ENCODE measurements at regions not wholly inside any gene's neighbourhood (a gene's known extent, or its start where the extent isn't known, plus 50 kb on each side); places are given as distances from the start of the nearest gene placed in this dataset.

- no peak for DNase-seq
Measured at GRCh38 chr13:80235166-80235966, 105.6 kb downstream of the SPRY2 start.

DNA sequence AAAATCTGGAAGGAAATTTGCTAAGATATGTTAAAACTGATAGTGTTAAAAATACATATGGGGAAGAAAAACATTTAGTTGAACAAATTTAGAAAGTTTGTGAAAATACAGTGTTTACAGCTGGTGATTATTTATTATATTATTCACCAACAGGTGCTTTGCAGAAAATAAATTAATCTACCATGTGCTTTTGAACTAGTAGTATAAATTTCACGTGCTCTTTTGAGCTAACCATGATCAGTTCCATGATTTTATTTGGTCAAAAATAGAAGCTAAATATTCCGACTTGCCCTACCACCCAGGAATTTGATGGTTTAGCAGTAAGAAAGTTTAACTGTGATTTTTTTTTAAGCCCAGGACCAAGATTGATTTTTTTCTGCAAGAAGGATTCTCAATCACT lies 113.3 kb downstream of the SPRY2 start:
- DNase-seq = no peak

DNA sequence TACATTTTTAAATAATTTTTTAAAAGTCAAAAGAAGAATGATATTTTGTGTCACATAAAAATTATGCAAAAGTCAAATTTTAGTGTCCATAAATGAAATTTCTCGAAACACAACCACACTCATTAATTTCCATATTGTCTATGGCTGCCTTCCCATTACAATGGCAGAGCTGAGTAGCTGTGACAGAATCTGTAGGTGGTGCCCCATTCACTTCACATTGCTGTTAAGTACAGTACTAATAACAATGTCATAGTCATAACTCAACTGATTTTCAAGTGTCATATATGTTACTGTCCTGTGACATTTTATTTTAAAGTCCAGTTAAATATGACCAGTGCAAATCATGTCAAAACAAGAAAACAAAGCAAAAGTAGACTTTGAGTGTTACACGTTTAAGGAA lies 114.3 kb downstream of the SPRY2 start:
- DNase-seq = no peak

DNA sequence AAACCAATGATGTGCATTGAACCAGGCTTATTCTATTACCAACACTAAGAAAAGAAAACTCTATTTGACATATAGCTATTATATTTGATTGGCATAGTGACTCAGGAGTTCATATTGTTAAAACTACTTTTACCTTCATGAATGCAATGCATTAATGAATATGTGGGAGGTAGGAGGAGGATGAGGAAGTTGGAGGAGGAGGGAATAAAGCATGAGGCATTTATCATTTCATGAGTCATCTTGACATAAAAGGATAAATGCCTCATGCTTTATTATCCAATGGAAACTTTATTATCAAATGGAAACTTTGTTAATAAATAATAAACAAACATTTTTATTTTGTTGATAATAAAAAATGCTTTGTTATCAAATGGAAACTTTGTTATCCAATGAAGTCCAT lies 116.5 kb downstream of the SPRY2 start:
- DNase-seq = no peak

GRCh38 chr13:80217614-80218456 lies 123.1 kb downstream of the SPRY2 start:
- DNase-seq = no peak

DNA sequence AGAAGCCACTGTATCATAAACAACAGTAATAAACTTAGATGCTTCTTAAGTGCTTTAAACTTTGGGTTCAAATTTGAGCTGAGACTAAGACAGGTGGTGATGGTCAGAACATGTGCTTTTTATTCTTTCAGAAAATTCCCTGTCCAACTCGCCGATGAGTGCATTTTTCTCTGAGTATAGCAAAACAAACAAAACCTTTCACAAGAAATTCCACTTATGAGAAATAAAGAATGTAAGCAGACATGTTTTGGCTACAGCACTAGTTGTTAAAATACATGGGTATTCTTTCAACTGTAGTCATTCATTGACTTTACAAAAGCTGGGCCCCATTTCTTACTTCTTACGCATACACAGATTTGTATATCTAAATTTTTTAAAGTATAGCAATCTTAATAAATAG lies 125.6 kb downstream of the SPRY2 start:
- no peak for DNase-seq

DNA sequence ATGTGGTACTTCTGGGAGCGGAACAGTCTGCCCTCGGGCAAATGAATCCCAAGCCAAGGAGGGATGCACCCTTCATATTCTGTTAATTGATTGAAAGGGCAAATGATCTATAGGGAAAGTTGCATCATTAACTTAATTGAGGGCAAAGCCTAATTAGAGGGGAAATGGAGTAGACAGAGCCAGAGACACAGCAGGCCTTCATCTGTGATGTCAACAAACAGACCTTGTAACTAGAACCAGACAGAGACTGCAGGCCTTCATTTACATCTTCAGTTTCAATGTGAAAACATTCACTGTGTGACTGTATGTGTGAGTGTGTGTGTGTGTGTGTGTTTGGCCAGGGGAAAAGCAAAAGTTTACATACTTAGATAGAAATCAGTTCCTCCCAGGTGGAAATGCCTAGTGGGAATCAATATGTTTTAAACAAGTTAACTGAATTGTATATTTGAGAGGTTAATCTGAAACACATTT lies 126.4 kb downstream of the SPRY2 start:
- DNase-seq = no peak

DNA sequence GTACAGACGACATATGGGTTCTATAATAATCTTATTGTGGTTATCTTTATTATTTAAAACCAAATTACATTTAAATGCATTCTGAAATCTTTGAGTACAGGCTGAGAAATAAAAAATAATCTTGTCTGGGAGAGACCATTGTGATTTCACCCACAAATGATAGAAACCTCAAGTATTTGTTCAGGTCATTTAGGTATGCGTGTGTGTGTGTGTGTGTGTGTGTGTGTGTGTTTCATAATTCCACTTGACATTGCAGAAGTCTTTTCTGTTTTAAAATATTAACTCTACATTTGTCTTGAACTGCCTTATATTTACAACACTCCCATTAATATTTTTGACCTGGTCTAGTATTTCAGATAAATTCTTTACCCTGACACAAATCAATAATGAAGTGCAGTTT lies 126.9 kb downstream of the SPRY2 start:
- DNase-seq = no peak

DNA sequence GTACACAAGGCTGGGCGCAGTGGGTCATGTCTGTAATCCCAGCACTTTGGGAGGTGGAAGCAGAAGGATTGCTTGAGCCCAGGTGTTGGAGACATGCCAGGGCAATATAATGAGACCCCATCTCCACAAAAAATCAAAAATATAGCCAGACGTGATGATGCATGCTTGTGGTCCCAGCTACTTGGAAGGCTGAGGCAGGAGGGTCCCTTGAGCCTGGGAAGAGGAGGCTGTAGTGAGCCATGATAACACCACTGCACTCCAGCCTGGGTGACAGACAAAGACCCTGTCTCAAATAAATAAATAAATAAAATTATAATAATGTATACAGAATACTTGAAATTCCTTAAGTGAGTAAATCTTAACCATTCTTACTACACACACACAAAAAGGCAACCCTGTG lies 127.7 kb downstream of the SPRY2 start:
- no peak for DNase-seq

DNA sequence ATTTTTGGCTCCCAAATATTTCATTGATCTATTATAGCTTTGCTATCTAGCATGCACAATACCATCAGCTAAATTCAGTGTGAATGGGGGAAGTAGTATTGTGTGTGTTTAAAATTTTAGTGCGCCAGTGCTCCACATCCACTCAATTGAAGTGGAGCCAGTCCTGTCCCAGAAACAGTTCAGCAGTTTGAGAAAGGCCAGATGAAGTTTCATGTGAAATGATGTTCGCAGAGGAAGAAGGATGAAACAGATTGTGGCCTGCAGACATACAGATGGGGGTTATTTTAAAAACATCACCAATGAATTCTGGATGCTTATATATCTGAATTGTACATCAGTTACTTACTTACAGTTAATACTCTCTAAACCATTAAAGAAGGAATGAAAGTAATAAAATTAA lies 129.4 kb downstream of the SPRY2 start:
- no peak for DNase-seq

DNA sequence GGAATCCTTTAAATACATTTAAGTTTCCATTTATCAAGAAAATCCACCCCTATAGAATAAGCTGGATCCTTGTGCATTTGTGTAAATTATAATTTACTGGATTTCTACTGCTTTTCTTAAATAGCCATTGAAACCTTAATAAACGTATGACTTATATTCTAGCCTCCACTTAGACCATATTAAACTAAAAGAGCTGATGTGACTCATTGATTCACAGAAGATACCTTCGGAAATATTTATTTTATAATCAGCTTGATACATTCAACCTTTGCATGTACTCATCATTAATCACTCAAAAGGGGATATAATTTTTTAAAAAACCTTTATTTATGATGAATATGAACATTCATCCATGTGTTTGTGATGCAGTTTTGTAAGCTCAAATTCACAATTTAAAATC lies 136.3 kb downstream of the SPRY2 start:
- no peak for DNase-seq

GRCh38 chr13:80203496-80203895 lies 137.4 kb downstream of the SPRY2 start:
- no peak for DNase-seq

- DNase-seq = no peak
Measured at GRCh38 chr13:80201694-80202468, 139.0 kb downstream of the SPRY2 start.

DNA sequence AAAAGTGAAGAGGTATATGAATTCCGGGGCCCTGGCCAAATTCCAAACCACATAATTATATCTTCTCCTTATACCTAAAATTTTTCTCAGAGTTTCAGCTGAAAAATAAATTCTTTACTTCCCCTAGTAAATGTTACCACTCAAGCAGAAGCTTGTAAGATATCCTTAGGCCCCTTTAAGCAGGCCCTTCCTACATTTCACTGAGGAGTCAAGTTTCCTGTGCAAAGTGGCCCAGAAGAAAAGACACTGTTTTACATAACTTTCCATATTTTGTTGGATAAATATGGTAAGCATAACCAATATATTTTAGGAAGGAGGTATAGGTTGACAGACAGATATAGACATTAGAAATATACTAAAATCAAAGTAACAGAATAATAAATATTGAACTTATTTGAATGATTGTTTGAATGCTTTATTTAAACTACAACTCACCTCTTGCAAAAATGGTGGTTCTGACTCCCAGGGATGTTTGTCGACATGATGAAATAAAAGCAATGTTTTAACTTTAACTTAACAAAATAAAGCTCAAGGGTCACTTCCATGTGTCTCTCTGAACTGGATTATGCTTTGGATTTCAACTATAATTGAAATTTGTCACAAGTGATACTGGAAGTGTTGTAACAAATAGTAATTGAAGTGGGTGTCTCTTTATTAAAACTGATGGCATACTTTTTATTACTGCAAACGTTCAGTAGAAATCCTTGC lies 141.2 kb downstream of the SPRY2 start:
- DNase-seq = no peak

DNA sequence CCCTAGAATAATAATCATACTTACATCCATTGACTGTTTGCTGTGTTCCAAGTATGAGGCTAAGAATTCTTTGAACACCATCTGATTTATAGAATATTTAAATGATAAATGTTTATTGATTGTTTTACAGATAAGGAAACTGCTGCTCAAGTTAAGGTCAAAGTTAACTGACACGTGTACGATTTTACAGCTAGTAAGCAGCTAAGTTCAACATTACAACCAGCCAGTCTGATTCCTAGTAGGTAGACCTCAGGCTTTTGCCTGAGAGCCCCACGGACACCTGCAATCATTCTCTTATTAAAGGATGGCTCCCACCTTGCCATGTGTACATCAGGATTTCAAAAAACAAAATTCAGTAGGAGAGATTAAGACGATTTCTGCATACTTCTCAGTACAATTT lies 141.9 kb downstream of the SPRY2 start:
- DNase-seq = no peak

DNA sequence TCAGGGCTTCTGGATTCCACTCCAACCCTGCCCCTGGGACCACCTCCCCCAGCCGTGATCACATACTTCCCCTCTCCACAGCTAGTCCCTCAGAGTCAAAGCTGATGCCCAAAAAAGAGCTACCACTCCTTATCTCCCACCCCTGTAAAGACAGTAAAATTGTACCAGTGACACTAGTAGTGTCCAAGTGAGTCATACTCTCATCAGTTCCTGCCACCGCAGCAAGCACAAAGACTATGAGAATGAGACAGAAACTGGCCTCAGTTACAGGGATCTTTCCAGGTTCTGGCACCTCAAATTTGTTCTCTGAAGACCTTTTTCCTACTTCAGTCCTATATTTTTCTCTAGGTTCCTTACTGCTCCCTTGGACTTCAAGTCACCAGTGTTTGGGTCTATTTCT lies 144.2 kb downstream of the SPRY2 start:
- no peak for DNase-seq

- no peak for DNase-seq
Measured at GRCh38 chr13:80195649-80196048, 145.3 kb downstream of the SPRY2 start.

DNA sequence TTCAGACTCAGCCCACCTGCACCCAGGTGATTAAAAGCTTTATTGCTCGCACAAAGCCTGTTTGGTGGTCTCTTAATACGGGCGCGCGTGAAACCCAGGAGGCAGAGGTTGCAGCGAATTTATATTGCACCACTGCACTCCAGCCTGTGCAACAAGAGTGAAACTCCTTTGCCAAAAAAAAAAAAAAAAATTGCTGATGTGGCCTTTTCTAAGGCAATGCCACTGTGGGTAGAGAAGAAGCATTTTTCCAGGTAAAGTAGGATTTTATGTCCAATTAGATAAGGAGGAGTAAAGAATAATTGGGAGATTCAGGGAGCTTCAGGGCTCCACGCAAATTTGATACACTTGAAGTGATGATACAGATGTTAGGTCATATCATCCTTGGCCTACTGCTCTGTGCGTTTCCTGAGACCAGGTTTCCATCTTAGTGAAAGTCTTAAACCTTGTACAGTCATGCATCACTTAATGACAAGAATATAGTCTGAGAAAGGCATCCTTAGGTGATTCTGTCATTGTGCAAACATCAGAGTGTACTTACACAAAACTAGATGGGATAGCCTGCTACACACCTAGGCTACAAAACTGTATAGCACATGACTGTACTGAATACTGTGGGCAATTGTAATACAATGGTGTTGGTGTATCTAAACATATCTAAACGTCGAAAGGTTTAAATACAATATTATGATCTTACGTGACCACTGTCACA lies 150.9 kb downstream of the SPRY2 start:
- DNase-seq = no peak

DNA sequence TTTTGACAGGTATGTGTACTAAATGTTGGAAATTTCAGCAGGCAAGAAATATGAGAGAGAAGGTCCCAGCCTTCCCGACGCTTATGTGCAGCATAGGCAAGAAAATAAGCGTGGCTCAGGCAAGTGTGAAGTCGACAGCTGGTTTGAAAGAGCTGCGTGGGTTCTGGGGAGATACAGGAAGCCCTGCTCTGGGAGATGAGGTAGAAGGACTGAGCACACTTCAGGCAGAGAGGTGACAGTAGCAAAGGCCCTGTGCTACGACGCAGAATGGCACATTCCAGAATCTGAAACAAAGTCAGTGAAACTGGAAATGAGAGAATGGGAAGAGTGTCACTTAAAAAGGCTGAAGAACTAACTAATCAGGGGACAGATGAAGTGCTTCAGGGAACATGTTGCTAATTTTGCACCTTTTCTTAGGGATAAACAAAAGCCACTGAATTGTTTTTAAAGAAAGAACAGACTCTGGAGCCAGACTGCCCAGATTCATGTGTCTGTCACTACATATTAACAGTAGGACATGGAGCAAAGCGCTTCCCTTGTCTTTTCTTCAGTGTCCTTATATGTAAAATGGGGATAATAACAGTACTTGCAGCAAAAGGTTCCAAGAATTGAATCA lies 160.1 kb downstream of the SPRY2 start:
- no peak for DNase-seq

GRCh38 chr13:80177327-80177726 lies 163.6 kb downstream of the SPRY2 start:
- no peak for DNase-seq

DNA sequence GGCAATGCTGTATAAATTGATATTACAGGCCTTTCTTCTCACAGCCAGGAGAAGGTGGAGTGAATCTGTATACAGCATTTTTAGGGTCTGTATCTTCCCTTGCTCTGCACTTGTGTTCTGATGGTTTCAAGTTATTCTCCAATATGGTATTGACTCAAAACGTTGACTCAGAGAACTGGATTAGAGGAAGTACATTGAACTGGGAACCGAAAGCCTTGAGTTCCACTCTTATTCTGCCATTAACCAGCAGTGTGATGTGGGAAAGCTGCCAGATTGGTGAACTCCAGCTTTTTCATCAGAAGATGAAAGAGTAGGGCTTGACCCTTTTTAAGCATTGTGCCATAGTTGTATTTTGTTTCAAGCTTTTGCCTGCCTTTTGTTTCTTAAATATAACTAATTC lies 167.7 kb downstream of the SPRY2 start:
- no peak for DNase-seq

DNA sequence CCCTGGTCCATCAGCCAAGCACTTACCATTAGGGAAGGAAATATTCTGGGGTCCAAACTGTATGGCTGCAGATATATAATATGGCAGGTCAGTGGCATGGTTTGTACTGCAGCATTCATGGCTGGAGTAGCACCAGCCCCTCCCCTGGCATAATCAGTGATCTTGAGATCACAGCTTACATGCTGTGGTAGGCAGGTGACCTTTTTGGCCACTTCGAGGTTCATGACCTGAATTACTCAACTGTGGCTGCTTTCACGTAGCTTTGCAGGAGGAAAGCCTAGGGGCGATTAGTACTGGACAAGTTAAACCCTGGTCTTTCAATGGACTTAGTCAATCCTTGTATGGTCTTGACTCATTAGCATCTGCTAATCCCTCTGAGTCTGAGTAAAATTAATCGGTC lies 169.8 kb downstream of the SPRY2 start:
- no peak for DNase-seq

All from activated T-cell treated with anti-CD3 and anti-CD28 coated beads for 4 hours (primary cell).